GM12892 (cell line): ENCODE measurements at regions not wholly inside any gene's neighbourhood (a gene's known extent, or its start where the extent isn't known, plus 50 kb on each side); places are given as distances from the start of the nearest gene placed in this dataset.

ENCODE experiments used
- DNase-seq: peaks from one replicate; pipeline ENCODE4 v3.0.0; 2011; ENCODE audit not compliant: insufficient read length
- FAIRE-seq: peaks from 2 replicates; lab custom pipeline; 2011; peaks lifted over from hg19 to GRCh38; lab: Jason Lieb, UNC
- POLR2A ChIP-seq: IDR thresholded peaks from 2 replicates; pipeline ENCODE4 v1.6.1; 2011; ENCODE audit warnings: low read depth, low read length, control low read depth
- POLR2AphosphoS5 ChIP-seq: IDR thresholded peaks from 2 replicates; pipeline ENCODE4 v1.6.1; 2011; ENCODE audit warnings: low read depth, low read length, control low read depth
- TAF1 ChIP-seq: IDR thresholded peaks from 2 replicates; pipeline ENCODE4 v1.6.1; 2011; ENCODE audit warnings: low read depth, mild to moderate bottlenecking, control low read depth, low read length, borderline replicate concordance

GRCh38 chr1:91575909-91576519 is 75.4 kb downstream of the CDC7 start:
- FAIRE-seq: peak; percentile 66
- DNase-seq: no peak
- TF ChIP-seq POLR2A: no peak

- DNase-seq (no peak), FAIRE-seq (no peak)
- no peak for TF ChIP-seq POLR2AphosphoS5
- TF ChIP-seq TAF1: no peak
- TF ChIP-seq POLR2A: no peak
Observed at GRCh38 chr1:91578320-91579109, 77.9 kb downstream of the CDC7 start.

- TF ChIP-seq POLR2A (no peak), POLR2AphosphoS5 (no peak)
- FAIRE-seq (no peak), DNase-seq (no peak)
Observed at GRCh38 chr1:91579658-91580228, 79.1 kb downstream of the CDC7 start.

- TF ChIP-seq POLR2AphosphoS5: no peak
- TF ChIP-seq POLR2A: no peak
- TF ChIP-seq TAF1: no peak
- DNase-seq (no peak), FAIRE-seq (no peak)
Observed at GRCh38 chr1:91582431-91582921, 81.8 kb downstream of the CDC7 start.

- no peak for FAIRE-seq
- TF ChIP-seq POLR2A (no peak), TAF1 (no peak), POLR2AphosphoS5 (no peak)
- no peak for DNase-seq
Observed at GRCh38 chr1:91583326-91583755, 82.7 kb downstream of the CDC7 start.

GRCh38 chr1:91584309-91584708 is 83.7 kb downstream of the CDC7 start:
- no peak for DNase-seq
- FAIRE-seq: no peak
- TF ChIP-seq POLR2A (no peak), POLR2AphosphoS5 (no peak), TAF1 (no peak)

GRCh38 chr1:91584878-91585277 is 84.2 kb downstream of the CDC7 start:
- no peak for FAIRE-seq
- no peak for TF ChIP-seq POLR2A
- no peak for TF ChIP-seq POLR2AphosphoS5
- TF ChIP-seq TAF1: no peak
- no peak for DNase-seq

- DNase-seq (no peak), FAIRE-seq (no peak)
- TF ChIP-seq POLR2AphosphoS5 (no peak), POLR2A (no peak), TAF1 (no peak)
Observed at GRCh38 chr1:91585502-91585901, 84.9 kb downstream of the CDC7 start.

GRCh38 chr1:91585982-91586381 is 85.3 kb downstream of the CDC7 start:
- DNase-seq (no peak), FAIRE-seq (no peak)
- TF ChIP-seq POLR2AphosphoS5 (no peak), TAF1 (no peak), POLR2A (no peak)

GRCh38 chr1:91589437-91589836 is 88.8 kb downstream of the CDC7 start:
- TF ChIP-seq POLR2AphosphoS5: no peak
- no peak for TF ChIP-seq POLR2A
- no peak for TF ChIP-seq TAF1
- FAIRE-seq (no peak), DNase-seq (no peak)

GRCh38 chr1:91591175-91591974 is 90.7 kb downstream of the CDC7 start:
- no peak for FAIRE-seq
- TF ChIP-seq POLR2A (no peak), TAF1 (no peak), POLR2AphosphoS5 (no peak)

More at GRCh38 chr1:91591175-91591974, 90.7 kb downstream of the CDC7 start:
- DNase-seq: no peak
